ENCODE measurements at regions not wholly inside any gene's neighbourhood (a gene's known extent, or its start where the extent isn't known, plus 50 kb on each side); places are given as distances from the start of the nearest gene placed in this dataset.

GRCh38 chr13:91174886-91175501 lies 172.5 kb upstream of the MIR17HG start:
- DNase-seq, result no peak

GRCh38 chr13:91178099-91178498 lies 169.4 kb upstream of the MIR17HG start:
- DNase-seq, result no peak

- DNase-seq, result no peak
Measured at GRCh38 chr13:91181892-91182291, 165.6 kb upstream of the MIR17HG start.

GRCh38 chr13:91184244-91184926 lies 163.1 kb upstream of the MIR17HG start:
- DNase-seq, result no peak

- DNase-seq, result no peak
Measured at GRCh38 chr13:91185294-91185863, 162.1 kb upstream of the MIR17HG start.

GRCh38 chr13:91187522-91187921 lies 160.0 kb upstream of the MIR17HG start:
- DNase-seq, result no peak

- DNase-seq, result no peak
Measured at GRCh38 chr13:91189506-91189905, 158.0 kb upstream of the MIR17HG start.

- DNase-seq, result no peak
Measured at GRCh38 chr13:91193358-91193757, 154.1 kb upstream of the MIR17HG start.

- no peak for DNase-seq
Measured at GRCh38 chr13:91195789-91196188, 151.7 kb upstream of the MIR17HG start.

- DNase-seq, result no peak
Measured at GRCh38 chr13:91196958-91197357, 150.5 kb upstream of the MIR17HG start.

- DNase-seq, result no peak
Measured at GRCh38 chr13:91199866-91200265, 147.6 kb upstream of the MIR17HG start.

GRCh38 chr13:91200486-91200885 lies 147.0 kb upstream of the MIR17HG start:
- no peak for DNase-seq

- DNase-seq, result no peak
Measured at GRCh38 chr13:91203430-91203829, 144.1 kb upstream of the MIR17HG start.

GRCh38 chr13:91207261-91207660 lies 140.2 kb upstream of the MIR17HG start:
- DNase-seq, result no peak

- no peak for DNase-seq
Measured at GRCh38 chr13:91211510-91211909, 136.0 kb upstream of the MIR17HG start.

- DNase-seq, result no peak
Measured at GRCh38 chr13:91212231-91212630, 135.3 kb upstream of the MIR17HG start.

GRCh38 chr13:91214031-91214430 lies 133.5 kb upstream of the MIR17HG start:
- DNase-seq, result no peak

GRCh38 chr13:91216928-91217700 lies 130.4 kb upstream of the MIR17HG start:
- no peak for DNase-seq

GRCh38 chr13:91219201-91219600 lies 128.3 kb upstream of the MIR17HG start:
- no peak for DNase-seq

GRCh38 chr13:91220872-91221271 lies 126.6 kb upstream of the MIR17HG start:
- DNase-seq, result no peak

GRCh38 chr13:91228108-91228507 lies 119.4 kb upstream of the MIR17HG start:
- DNase-seq, result no peak

GRCh38 chr13:91228940-91229339 lies 118.5 kb upstream of the MIR17HG start:
- no peak for DNase-seq

- no peak for DNase-seq
Measured at GRCh38 chr13:91232716-91233115, 114.8 kb upstream of the MIR17HG start.

- no peak for DNase-seq
Measured at GRCh38 chr13:91233291-91233690, 114.2 kb upstream of the MIR17HG start.
